Neuronal stem cell (in vitro differentiated cells): ENCODE measurements at regions not wholly inside any gene's neighbourhood (a gene's known extent, or its start where the extent isn't known, plus 50 kb on each side); places are given as distances from the start of the nearest gene placed in this dataset.
A peak's percentile ranks its signal among the peaks of the same experiment; 100 is the strongest.

Experiments used
- DNase-seq: peaks from one replicate; pipeline ENCODE4 v3.0.0-alpha.2; 2013; ENCODE audit warnings: low spot score
- H2AFZ ChIP-seq: one replicate; pipeline ENCODE4 v1.6.1; 2013; ENCODE audit warnings: mild to moderate bottlenecking, low read length, inconsistent platforms
- H2AK5ac ChIP-seq: 2 replicates; pipeline ENCODE4 v1.6.1; 2013; ENCODE audit warnings: low read depth, mild to moderate bottlenecking, inconsistent platforms, low read length, moderate library complexity, mixed read lengths
- H2BK120ac ChIP-seq: 2 replicates; pipeline ENCODE4 v1.6.1; 2013; ENCODE audit warnings: low read depth, mild to moderate bottlenecking, inconsistent platforms, low read length, moderate library complexity, mixed read lengths
- H2BK12ac ChIP-seq: one replicate; pipeline ENCODE4 v1.6.1; 2013; ENCODE audit warnings: low read length, inconsistent platforms
- H2BK15ac ChIP-seq: 2 replicates; pipeline ENCODE4 v1.6.1; 2013; ENCODE audit warnings: mild to moderate bottlenecking, low read length, inconsistent platforms, mixed read lengths
- H2BK5ac ChIP-seq: one replicate; pipeline ENCODE4 v1.6.1; 2013; ENCODE audit warnings: inconsistent platforms, mild to moderate bottlenecking, low read length, moderate library complexity
- H3K14ac ChIP-seq: one replicate; pipeline ENCODE4 v1.6.1; 2013; ENCODE audit warnings: low read length, inconsistent platforms
- H3K18ac ChIP-seq: 2 replicates; pipeline ENCODE4 v1.6.1; 2013; ENCODE audit warnings: low read length, inconsistent platforms
- H3K23ac ChIP-seq: 2 replicates; pipeline ENCODE4 v1.6.1; 2013; ENCODE audit warnings: low read depth, mild to moderate bottlenecking, mixed read lengths, low read length, inconsistent platforms; ENCODE audit not compliant: poor library complexity
- H3K27ac ChIP-seq: replicated peaks from 3 replicates; pipeline ENCODE4 v1.5.1; 2013; ENCODE audit warnings: low read length, inconsistent platforms
- H3K27me3 ChIP-seq, 3 experiments: 2 replicates each; pipeline ENCODE4 v1.6.1; 2013; ENCODE audit warnings: low read length in 3 of 3, mild to moderate bottlenecking in 2 of 3, inconsistent platforms in 1 of 3, low read depth in 1 of 3, mixed read lengths in 1 of 3, moderate library complexity in 1 of 3; ENCODE audit not compliant: control insufficient read depth in 3 of 3, insufficient read depth in 3 of 3
- H3K36me3 ChIP-seq, 2 donors: replicated peaks in 1 of 2; 2 replicates each; pipeline ENCODE4 v1.6.1; 2013; ENCODE audit warnings: low read length in 2 of 2; ENCODE audit not compliant: control insufficient read depth in 2 of 2, insufficient read depth in 2 of 2
- H3K4ac ChIP-seq: 2 replicates; pipeline ENCODE4 v1.6.1; 2013; ENCODE audit warnings: inconsistent platforms, mild to moderate bottlenecking, low read length, moderate library complexity
- H3K4me1 ChIP-seq, 2 donors: 1 replicate in 1 of 2; 2 replicates in 1 of 2; pipeline ENCODE4 v1.6.1; 2013; ENCODE audit warnings: low read length in 2 of 2, low read depth in 1 of 2; ENCODE audit not compliant: control insufficient read depth in 2 of 2, insufficient read depth in 1 of 2
- H3K4me2 ChIP-seq: one replicate; pipeline ENCODE4 v1.6.1; 2013; ENCODE audit warnings: mild to moderate bottlenecking, low read length, inconsistent platforms; ENCODE audit not compliant: insufficient read depth, poor library complexity, severe bottlenecking
- H3K4me3 ChIP-seq, 2 donors: 2 replicates each; pipeline ENCODE4 v1.5.1; 2013; ENCODE audit warnings: low read length in 2 of 2, mild to moderate bottlenecking in 2 of 2, inconsistent platforms in 1 of 2, moderate library complexity in 1 of 2
- H3K79me1 ChIP-seq: one replicate; pipeline ENCODE4 v1.6.1; 2013; ENCODE audit warnings: low read depth, mild to moderate bottlenecking, inconsistent platforms, low read length, moderate library complexity
- H3K9ac ChIP-seq: one replicate; pipeline ENCODE4 v1.6.1; 2013; ENCODE audit warnings: mild to moderate bottlenecking, low read depth, low read length, inconsistent platforms; ENCODE audit not compliant: poor library complexity
- H3K9me3 ChIP-seq, 2 donors: replicated peaks in 1 of 2; 2 replicates each; pipeline versions ENCODE3 to v1.6.1; 2013; ENCODE audit warnings: low read length in 2 of 2, mild to moderate bottlenecking in 2 of 2, inconsistent platforms in 1 of 2, low read depth in 1 of 2, mixed read lengths in 1 of 2, moderate library complexity in 1 of 2; ENCODE audit not compliant: control insufficient read depth in 2 of 2, insufficient read depth in 1 of 2
- H4K8ac ChIP-seq: one replicate; pipeline ENCODE4 v1.6.1; 2013; ENCODE audit warnings: low read depth, mild to moderate bottlenecking, inconsistent platforms, low read length, moderate library complexity
- H4K91ac ChIP-seq: one replicate; pipeline ENCODE4 v1.6.1; 2013; ENCODE audit warnings: low read length, low read depth, mild to moderate bottlenecking, inconsistent platforms; ENCODE audit not compliant: poor library complexity
- WGBS, 2 donors: extraction: QIAGEN DNeasy Blood & Tissue Kit; methylation state at CpG; one replicate each; pipeline ENCODE4 v1.1.7; 2013; ENCODE audit warnings: missing lambda C conversion rate in 2 of 2, mixed read lengths in 1 of 2; ENCODE audit not compliant: insufficient read length in 2 of 2, insufficient replicate concordance in 1 of 2; ENCODE audit errors: extremely low coverage in 2 of 2; 5-methylcytosine and 5-hydroxymethylcytosine counted together

GRCh38 chr9:29211003-29211579 is 1637.8 kb upstream of the C9orf72 start:
- no peak overlapping the region for H3K18ac ChIP-seq
- H2AFZ ChIP-seq: peak overlapping the region; percentile 98
- H3K79me1 ChIP-seq: no peaks in the 10 kb centered on the region
- no peak overlapping the region for H2BK5ac ChIP-seq
- DNase-seq: no peak
- H4K8ac ChIP-seq: no peak overlapping the region
- peak overlapping the region in 1 of 2 donors; percentile 4 for H3K4me3 ChIP-seq
- H3K27me3 ChIP-seq: peaks cover 0 to 34% (median 26%) of the 10 kb centered on the region in 3 experiments
- no peak overlapping the region for H2BK15ac ChIP-seq
- H2BK12ac ChIP-seq: no peak overlapping the region
- no peak overlapping the region for H3K14ac ChIP-seq
- H4K91ac ChIP-seq: no peak overlapping the region
- H3K4me2 ChIP-seq: peak overlapping the region; percentile 99
- no peaks in the 10 kb centered on the region for H3K9me3 ChIP-seq
- H3K27ac ChIP-seq: no peak overlapping the region
- H3K9ac ChIP-seq: no peak overlapping the region
- no peak overlapping the region for H2BK120ac ChIP-seq
- WGBS, 2 donors: no CpG with 5 or more reads among the region's 6 CpGs
- no peak overlapping the region for H2AK5ac ChIP-seq
- H3K4ac ChIP-seq: no peak overlapping the region
- H3K23ac ChIP-seq: no peak overlapping the region
- H3K36me3 ChIP-seq: no peaks in the 10 kb centered on the region
- H3K4me1 ChIP-seq: peaks cover 4 to 7% of the 10 kb centered on the region in 2 donors

- Histone ChIP-seq H3K9ac (peak overlapping the region; percentile 77), H3K14ac (peak overlapping the region; percentile 75), H2BK12ac (peak overlapping the region; percentile 16), H3K18ac (peak overlapping the region; percentile 97), H2BK15ac (no peak overlapping the region), H3K4me2 (peak overlapping the region; percentile 99), H3K9me3 (no peaks in the 10 kb centered on the region), H3K36me3 (no peaks in the 10 kb centered on the region), H3K27ac (no peak overlapping the region), H4K8ac (no peak overlapping the region), H2BK5ac (no peak overlapping the region), H3K27me3 (peaks cover 0 to 34% (median 33%) of the 10 kb centered on the region in 3 experiments), H3K4me1 (peaks cover 4 to 7% of the 10 kb centered on the region in 2 donors), H4K91ac (no peak overlapping the region), H3K4me3 (peak overlapping the region; percentile 65 to 86), H3K23ac (no peak overlapping the region), H2AFZ (peak overlapping the region; percentile 98), H3K79me1 (no peaks in the 10 kb centered on the region), H2BK120ac (no peak overlapping the region), H3K4ac (no peak overlapping the region), H2AK5ac (no peak overlapping the region)
- no CpG with 5 or more reads among the region's 51 CpGs for WGBS, 2 donors
- DNase-seq: peak; percentile 65
Measured at GRCh38 chr9:29211580-29212396, 1638.5 kb upstream of the C9orf72 start.

- Histone ChIP-seq H3K4ac (no peak overlapping the region), H3K4me1 (peaks cover 4 to 7% of the 10 kb centered on the region in 2 donors), H3K18ac (peak overlapping the region; percentile 90), H3K9ac (no peak overlapping the region), H3K36me3 (no peaks in the 10 kb centered on the region), H4K8ac (no peak overlapping the region), H3K14ac (no peak overlapping the region), H3K4me3 (peak overlapping the region; percentile 65 to 86), H3K27me3 (peaks cover 0 to 35% (median 34%) of the 10 kb centered on the region in 3 experiments), H2BK15ac (no peak overlapping the region), H2AK5ac (no peak overlapping the region), H2BK5ac (no peak overlapping the region), H3K9me3 (no peaks in the 10 kb centered on the region), H3K27ac (no peak overlapping the region), H3K23ac (peak overlapping the region; percentile 65), H3K79me1 (no peaks in the 10 kb centered on the region), H4K91ac (no peak overlapping the region), H3K4me2 (peak overlapping the region; percentile 99), H2AFZ (peak overlapping the region; percentile 98), H2BK12ac (no peak overlapping the region), H2BK120ac (peak overlapping the region; percentile 18)
- DNase-seq: peak; percentile 24
- WGBS, 2 donors: no CpG with 5 or more reads among the region's 54 CpGs
Measured at GRCh38 chr9:29212397-29213387, 1639.4 kb upstream of the C9orf72 start.
